NT2/D1 (cell line): ENCODE measurements at regions not wholly inside any gene's neighbourhood (a gene's known extent, or its start where the extent isn't known, plus 50 kb on each side); places are given as distances from the start of the nearest gene placed in this dataset.

ENCODE experiments used
- SUZ12 ChIP-seq: IDR thresholded peaks from 2 replicates; pipeline ENCODE4 v1.6.1; 2011; ENCODE audit not compliant: insufficient read length, insufficient read depth; ENCODE audit errors: extremely low read depth
- YY1 ChIP-seq: IDR thresholded peaks from 2 replicates; pipeline ENCODE4 v1.6.1; 2011; ENCODE audit not compliant: insufficient read length, insufficient read depth
- ZNF274 ChIP-seq: IDR thresholded peaks from 2 replicates; pipeline ENCODE4 v1.6.1; 2011; ENCODE audit warnings: mild to moderate bottlenecking, low read depth, low read length

GRCh38 chr1:199716729-199717128 lies 310.8 kb upstream of the NR5A2 start:
- TF ChIP-seq YY1 (no peak), ZNF274 (no peak), SUZ12 (no peak)
